Inflammatory macrophage treated with lipopolysaccharide for 1 hour (primary cell): ENCODE measurements at regions not wholly inside any gene's neighbourhood (a gene's known extent, or its start where the extent isn't known, plus 50 kb on each side); places are given as distances from the start of the nearest gene placed in this dataset.

Source experiments
- DNase-seq, 2 donors: peaks; one replicate each; pipeline ENCODE4 v3.0.0-alpha.2; 2020 to 2022

DNA sequence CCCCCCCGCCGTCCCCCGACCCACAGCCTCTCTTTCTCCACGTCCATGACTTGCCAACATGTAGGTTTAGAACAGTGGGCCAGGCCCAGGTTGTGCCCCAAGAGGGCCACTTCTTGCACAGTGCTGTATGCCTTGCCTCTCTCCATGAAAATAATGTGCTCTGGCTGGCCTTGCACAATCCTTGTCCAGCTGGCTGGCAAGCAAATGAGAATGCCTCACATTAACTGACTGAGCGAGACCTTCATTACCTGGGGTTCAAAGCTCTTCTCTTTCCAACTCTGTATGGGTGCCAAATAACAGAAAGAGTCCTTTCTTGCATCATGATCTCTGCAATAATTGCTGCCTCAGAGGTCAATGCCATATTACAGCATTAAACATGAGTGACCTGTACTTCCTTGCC lies 416.6 kb downstream of the FGF13 start:
- no peak for DNase-seq

DNA sequence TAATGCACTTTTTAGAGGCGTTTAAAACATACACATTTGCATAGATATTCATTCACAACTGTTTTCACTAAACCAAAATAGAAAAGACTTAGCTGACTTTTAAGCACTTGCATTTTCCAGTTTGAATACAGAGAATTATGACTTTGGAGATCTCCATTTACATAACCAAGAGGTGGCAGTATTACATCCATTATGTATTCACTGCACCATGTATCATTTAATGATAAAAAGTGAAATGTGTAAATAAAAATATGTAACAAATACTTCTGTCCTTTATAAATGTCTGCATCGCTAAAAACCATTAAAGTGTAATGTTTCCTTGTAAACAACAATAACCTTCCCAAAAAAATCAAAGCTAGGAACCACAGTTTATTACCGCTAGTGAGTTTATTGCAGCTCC lies 413.2 kb downstream of the FGF13 start:
- DNase-seq, result no peak

DNA sequence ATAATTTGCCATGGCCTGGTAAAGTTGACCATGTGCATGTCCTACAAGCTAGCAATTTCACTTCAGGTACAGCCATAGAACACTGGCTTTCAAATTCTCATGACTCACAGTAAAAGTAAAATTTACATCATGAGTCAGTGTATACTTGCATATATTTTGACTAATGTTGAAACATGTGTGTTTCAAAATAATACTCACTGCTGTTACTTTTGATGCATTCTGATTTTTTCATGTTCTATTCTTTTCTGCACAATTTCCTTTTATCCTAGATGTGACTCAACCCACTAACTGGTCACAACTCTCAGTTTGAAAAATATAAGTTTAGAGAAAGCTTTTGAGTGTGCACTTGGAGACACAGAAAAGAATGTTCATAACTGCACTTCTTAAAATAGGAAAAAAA lies 365.7 kb downstream of the FGF13 start:
- no peak for DNase-seq

DNA sequence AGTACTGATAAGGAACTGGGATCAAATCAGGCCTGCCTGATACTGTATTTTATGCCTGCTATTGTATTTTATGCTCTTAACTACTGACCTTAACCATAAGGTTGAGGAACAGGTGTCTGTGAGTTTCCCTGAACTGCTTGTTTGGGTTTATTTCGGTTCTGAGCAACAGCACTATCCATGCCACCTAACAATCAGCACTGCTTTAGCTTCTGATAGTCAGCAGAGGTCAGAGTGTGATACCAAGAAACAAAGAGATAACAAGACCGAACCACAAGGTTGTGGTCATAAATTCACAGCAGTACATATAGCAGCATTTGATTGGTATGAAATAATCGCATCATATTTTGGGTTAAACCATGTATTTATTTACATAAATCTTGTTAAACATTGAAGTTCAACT lies 362.2 kb downstream of the FGF13 start:
- no peak for DNase-seq

DNA sequence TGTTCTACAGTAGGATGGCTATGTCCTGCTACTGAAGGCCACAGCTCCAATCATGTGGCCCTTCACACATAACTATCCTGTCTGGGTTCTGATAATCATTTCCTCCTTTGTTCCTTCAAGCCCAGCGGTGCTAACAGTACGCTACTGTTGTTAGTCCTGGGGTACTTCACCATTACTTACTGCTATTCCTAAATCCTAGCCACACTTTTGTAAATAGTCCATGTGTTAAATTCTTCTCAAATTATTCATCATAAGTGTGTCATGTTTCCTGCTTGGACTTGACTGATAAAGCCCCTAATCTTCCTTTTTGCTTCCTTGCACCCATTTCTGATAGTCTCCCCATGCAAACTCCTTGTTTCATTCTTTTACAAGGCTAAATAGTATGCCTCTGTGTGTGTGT lies 332.6 kb downstream of the FGF13 start:
- DNase-seq, result no peak

DNA sequence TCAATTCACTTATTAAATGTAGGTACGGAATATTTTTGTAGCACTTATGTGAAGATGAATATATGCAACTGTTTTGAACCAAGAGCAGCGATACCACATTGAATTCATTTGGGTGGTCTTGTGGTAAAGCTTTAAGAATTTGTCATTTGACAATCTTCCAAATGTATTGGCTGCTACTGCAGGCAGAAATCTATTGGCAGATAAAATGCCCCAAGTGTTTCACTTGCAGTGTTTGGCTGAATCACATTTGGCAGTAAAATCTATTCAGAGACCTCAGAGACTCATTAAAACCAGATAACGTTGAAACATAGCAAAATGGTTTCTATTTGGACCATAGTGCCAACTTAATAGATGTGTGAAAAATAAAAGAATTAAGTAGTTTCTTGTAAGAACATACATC lies 303.4 kb downstream of the FGF13 start:
- DNase-seq, result no peak

DNA sequence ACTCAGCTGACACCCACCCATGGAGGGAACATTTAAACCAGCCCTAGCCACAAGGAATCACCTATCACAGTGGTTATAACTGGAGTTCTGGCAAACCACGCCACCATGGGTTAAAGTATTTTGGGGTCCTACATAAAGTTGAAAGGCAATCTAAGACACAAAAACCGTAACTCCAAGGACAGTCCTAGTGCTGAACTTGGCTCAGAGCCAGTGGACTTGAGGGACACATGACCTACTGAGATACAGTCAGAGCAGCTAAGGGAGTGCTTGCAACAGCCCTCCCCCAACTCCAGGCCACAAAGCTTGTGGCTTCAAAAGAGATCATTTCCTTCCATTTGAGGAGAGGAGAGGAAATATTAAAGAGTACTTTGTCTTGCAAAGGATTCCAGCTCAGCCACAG lies 300.5 kb downstream of the FGF13 start:
- no peak for DNase-seq
